Effector memory CD4-positive, alpha-beta T cell (primary cell): ENCODE measurements at regions not wholly inside any gene's neighbourhood (a gene's known extent, or its start where the extent isn't known, plus 50 kb on each side); places are given as distances from the start of the nearest gene placed in this dataset.

Experiments used
- DNase-seq, 3 donors: peaks; one replicate each; pipeline ENCODE4 v3.0.0-alpha.2; 2020
- H3K27ac ChIP-seq: 2 replicates; pipeline ENCODE4 v1.7.0; 2013; ENCODE audit warnings: mild to moderate bottlenecking, low read length, moderate library complexity; ENCODE audit not compliant: insufficient read depth, poor library complexity, severe bottlenecking
- H3K27me3 ChIP-seq: replicated peaks from 2 replicates; pipeline ENCODE4 v1.7.0; 2013; ENCODE audit warnings: mild to moderate bottlenecking, low read length; ENCODE audit not compliant: insufficient read depth, control insufficient read depth, poor library complexity, severe bottlenecking
- H3K36me3 ChIP-seq: 2 replicates; pipeline ENCODE4 v1.7.0; 2013; ENCODE audit warnings: mild to moderate bottlenecking, low read length, moderate library complexity; ENCODE audit not compliant: control insufficient read depth, insufficient read depth
- H3K4me1 ChIP-seq: 2 replicates; pipeline ENCODE4 v1.7.0; 2013; ENCODE audit warnings: low read length, mild to moderate bottlenecking; ENCODE audit not compliant: control insufficient read depth, insufficient read depth, poor library complexity, severe bottlenecking
- H3K4me3 ChIP-seq: 2 replicates; pipeline ENCODE4 v1.7.0; 2013; ENCODE audit warnings: low read length, low read depth, mild to moderate bottlenecking; ENCODE audit not compliant: insufficient read depth, poor library complexity, severe bottlenecking
- H3K9me3 ChIP-seq: 2 replicates; pipeline ENCODE4 v1.7.0; 2013; ENCODE audit warnings: mild to moderate bottlenecking, low read length, moderate library complexity; ENCODE audit not compliant: control insufficient read depth

- no peak for DNase-seq
- Histone ChIP-seq H3K4me1 (no peaks in the 10 kb centered on the region), H3K27ac (no peak overlapping the region), H3K9me3 (no peaks in the 10 kb centered on the region), H3K4me3 (no peak overlapping the region), H3K36me3 (no peaks in the 10 kb centered on the region), H3K27me3 (no peaks in the 10 kb centered on the region)
Observed at GRCh38 chr4:177201614-177202013, 108.1 kb upstream of the NEIL3 start.

DNA sequence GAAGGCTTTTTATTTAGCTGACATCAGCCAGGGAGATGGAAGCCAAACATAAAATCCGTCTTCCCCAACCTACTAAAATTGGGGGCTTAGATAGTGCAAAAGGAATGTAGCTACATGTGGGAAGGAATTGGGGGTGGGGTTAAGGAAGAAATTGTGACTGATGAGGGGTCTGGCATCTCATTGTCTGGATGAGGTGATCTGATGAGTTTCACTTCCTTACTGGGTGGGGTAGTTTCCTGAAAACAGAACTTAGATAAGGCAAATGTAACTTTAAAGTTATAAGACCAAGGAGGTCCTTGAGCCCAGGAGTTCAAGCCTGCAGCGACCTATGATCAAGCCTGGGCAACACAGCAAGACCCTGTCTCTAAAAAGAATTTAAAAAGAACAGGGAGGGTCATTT lies 105.5 kb upstream of the NEIL3 start:
- Histone ChIP-seq H3K4me1 (no peaks in the 10 kb centered on the region), H3K36me3 (no peaks in the 10 kb centered on the region), H3K4me3 (no peak overlapping the region), H3K27me3 (no peaks in the 10 kb centered on the region), H3K9me3 (no peaks in the 10 kb centered on the region), H3K27ac (no peak overlapping the region)
- DNase-seq = no peak

GRCh38 chr4:177214935-177215334 lies 94.7 kb upstream of the NEIL3 start:
- Histone ChIP-seq H3K27ac (no peak overlapping the region), H3K4me1 (no peaks in the 10 kb centered on the region), H3K9me3 (no peaks in the 10 kb centered on the region), H3K36me3 (no peaks in the 10 kb centered on the region), H3K4me3 (no peak overlapping the region), H3K27me3 (no peaks in the 10 kb centered on the region)
- no peak for DNase-seq

DNA sequence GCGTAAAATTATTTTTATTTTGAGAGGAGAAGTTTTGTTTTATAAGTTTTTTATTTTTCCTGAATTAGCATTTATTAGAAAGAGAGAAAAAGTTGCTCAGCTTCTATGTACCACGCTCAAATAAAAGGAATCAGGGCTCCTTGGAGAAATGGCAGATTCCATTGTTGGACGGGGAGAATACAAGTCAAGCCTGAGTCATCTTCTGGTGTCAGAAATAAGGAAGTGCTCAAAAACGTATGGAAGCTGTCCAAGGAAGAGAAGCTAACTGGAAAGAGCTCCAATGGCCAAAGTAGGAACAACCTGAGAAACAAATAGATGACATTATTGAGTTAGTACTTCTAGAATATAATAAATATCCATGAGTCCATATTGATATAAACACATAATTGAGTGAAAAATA lies 89.3 kb upstream of the NEIL3 start:
- H3K4me3 ChIP-seq = no peak overlapping the region

DNA sequence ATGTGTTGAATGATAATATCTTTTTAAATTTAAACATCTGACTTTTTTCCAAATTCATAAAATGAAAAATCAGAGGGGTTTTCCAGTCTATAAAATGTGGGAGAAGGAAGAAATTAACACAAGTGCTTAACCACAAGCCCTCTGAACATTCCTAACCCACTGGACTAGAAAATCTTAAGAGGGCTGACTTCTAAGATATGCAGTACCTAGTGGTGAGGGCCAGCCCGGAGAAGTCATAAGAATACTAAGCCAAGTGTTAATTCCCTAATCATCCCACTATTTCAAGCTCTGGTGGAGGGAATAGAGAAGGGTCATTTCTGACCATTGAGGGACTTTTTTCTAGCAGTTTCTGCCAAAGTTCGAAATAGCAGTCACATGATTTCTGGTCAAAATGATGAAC lies 86.9 kb upstream of the NEIL3 start:
- no peak overlapping the region for H3K4me3 ChIP-seq
- no peaks in the 10 kb centered on the region for H3K27me3 ChIP-seq
- H3K4me1 ChIP-seq = no peaks in the 10 kb centered on the region
- no peak for DNase-seq
- H3K36me3 ChIP-seq = no peaks in the 10 kb centered on the region
- no peaks in the 10 kb centered on the region for H3K9me3 ChIP-seq
- H3K27ac ChIP-seq = no peak overlapping the region

More for the DNA sequence above, 89.3 kb upstream of the NEIL3 start:
- Histone ChIP-seq H3K27me3 (no peaks in the 10 kb centered on the region), H3K36me3 (no peaks in the 10 kb centered on the region), H3K4me1 (no peaks in the 10 kb centered on the region), H3K9me3 (no peaks in the 10 kb centered on the region), H3K27ac (no peak overlapping the region)
- DNase-seq = no peak

- Histone ChIP-seq H3K4me1 (no peaks in the 10 kb centered on the region), H3K4me3 (no peak overlapping the region), H3K27ac (no peak overlapping the region), H3K36me3 (no peaks in the 10 kb centered on the region), H3K9me3 (no peaks in the 10 kb centered on the region), H3K27me3 (no peaks in the 10 kb centered on the region)
- DNase-seq = no peak
Observed at GRCh38 chr4:177225605-177226004, 84.1 kb upstream of the NEIL3 start.

GRCh38 chr4:177227636-177228035 lies 82.0 kb upstream of the NEIL3 start:
- no peak overlapping the region for H3K27ac ChIP-seq
- no peak for DNase-seq
- H3K27me3 ChIP-seq = no peaks in the 10 kb centered on the region

DNA sequence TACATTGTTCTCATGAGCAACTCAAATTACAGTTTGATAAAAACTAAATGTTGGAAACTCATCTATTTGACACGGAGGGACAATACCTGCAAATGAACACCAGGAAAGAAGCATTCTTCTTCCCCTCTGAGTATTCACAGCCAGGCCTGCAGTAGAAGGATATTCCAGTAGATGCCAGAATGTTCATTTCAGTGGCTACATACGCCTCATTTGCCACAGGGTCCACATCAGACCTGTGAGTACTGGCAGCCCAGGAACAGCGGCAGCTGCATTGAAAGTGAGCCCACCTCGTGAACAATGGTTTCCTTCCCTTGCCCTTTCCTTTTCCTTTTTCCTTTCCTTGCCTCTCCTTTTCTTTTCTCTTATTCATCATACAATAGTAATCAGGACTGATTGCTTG lies 81.1 kb upstream of the NEIL3 start:
- Histone ChIP-seq H3K36me3 (no peaks in the 10 kb centered on the region), H3K27ac (no peak overlapping the region), H3K4me3 (no peak overlapping the region), H3K9me3 (no peaks in the 10 kb centered on the region), H3K4me1 (no peaks in the 10 kb centered on the region), H3K27me3 (no peaks in the 10 kb centered on the region)
- no peak for DNase-seq

More at GRCh38 chr4:177227636-177228035, 82.0 kb upstream of the NEIL3 start:
- H3K36me3 ChIP-seq = no peaks in the 10 kb centered on the region
- no peak overlapping the region for H3K4me3 ChIP-seq
- H3K9me3 ChIP-seq = no peaks in the 10 kb centered on the region
- no peaks in the 10 kb centered on the region for H3K4me1 ChIP-seq

DNA sequence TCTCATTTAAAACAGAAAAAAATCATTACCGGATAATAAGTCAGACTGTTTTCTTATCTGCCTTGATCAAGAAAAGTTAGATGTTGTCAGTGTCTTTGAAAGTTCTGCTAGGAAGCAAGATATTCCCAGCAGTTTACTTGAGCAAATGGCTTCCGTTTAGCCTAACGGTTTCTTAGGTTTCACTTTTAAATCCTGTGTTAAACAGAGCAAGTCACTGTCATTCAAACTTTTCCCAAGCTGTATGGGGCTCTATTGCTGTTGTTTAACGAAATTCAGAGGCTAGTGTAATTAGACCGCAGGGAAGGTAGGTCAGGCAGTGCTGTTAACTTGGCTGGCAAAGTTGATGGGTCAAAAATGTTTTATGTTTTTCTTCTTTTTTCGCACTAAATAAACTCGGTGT lies 80.3 kb upstream of the NEIL3 start:
- Histone ChIP-seq H3K9me3 (no peaks in the 10 kb centered on the region), H3K27me3 (no peaks in the 10 kb centered on the region), H3K4me1 (no peaks in the 10 kb centered on the region), H3K36me3 (no peaks in the 10 kb centered on the region), H3K27ac (no peak overlapping the region), H3K4me3 (no peak overlapping the region)
- no peak for DNase-seq

DNA sequence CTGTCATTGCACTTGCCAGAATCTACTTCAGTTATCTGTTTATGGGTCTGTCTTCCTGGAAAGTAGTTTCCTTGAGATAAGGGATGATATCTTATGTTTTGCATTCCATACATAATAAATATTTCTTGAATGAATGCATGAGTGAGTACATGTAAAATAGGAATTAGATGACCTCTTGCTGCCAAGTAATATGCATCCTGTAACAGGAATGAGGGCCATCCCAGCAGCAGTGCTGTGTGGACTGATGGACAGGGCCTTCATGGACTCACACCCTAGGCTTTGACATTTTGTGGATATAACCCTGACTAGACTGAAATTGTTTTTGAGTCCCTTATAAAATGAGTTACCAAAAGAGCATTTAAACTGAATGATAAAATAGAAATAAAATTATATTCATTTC lies 77.2 kb upstream of the NEIL3 start:
- no peak overlapping the region for H3K27ac ChIP-seq
- no peaks in the 10 kb centered on the region for H3K27me3 ChIP-seq
- H3K36me3 ChIP-seq = no peaks in the 10 kb centered on the region
- H3K4me3 ChIP-seq = no peak overlapping the region
- DNase-seq = no peak
- no peaks in the 10 kb centered on the region for H3K4me1 ChIP-seq
- H3K9me3 ChIP-seq = no peaks in the 10 kb centered on the region

DNA sequence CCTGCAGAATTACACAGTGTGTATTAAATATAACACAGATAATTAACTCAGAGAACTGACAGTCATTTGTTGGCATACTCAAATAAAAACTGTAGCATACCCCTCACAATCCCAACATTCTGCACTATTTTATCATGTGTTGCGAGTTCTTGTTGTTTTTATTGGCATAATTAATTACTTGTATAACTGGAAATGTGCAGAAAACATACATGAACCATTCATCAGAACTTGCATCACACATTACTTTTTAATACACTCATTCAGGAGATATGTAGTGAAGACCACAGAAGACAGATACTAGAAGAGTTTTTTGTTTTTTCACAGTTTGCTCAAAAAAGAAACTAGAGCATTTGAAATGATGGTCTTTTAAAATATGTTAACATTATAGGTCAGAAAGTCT lies 74.6 kb upstream of the NEIL3 start:
- no peaks in the 10 kb centered on the region for H3K27me3 ChIP-seq

More for the DNA sequence above, 74.6 kb upstream of the NEIL3 start:
- H3K4me1 ChIP-seq = no peaks in the 10 kb centered on the region
- H3K4me3 ChIP-seq = no peak overlapping the region
- no peaks in the 10 kb centered on the region for H3K9me3 ChIP-seq
- no peak overlapping the region for H3K27ac ChIP-seq
- no peak for DNase-seq
- H3K36me3 ChIP-seq = no peaks in the 10 kb centered on the region
